GM18861 (cell line): ENCODE measurements at regions not wholly inside any gene's neighbourhood (a gene's known extent, or its start where the extent isn't known, plus 50 kb on each side); places are given as distances from the start of the nearest gene placed in this dataset.

ENCODE experiments used
- ATAC-seq: cut with Tn5 transposase; IDR thresholded peaks from one replicate; pipeline ENCODE4 v1.9.1; 2021; ENCODE audit not compliant: unreplicated experiment

DNA sequence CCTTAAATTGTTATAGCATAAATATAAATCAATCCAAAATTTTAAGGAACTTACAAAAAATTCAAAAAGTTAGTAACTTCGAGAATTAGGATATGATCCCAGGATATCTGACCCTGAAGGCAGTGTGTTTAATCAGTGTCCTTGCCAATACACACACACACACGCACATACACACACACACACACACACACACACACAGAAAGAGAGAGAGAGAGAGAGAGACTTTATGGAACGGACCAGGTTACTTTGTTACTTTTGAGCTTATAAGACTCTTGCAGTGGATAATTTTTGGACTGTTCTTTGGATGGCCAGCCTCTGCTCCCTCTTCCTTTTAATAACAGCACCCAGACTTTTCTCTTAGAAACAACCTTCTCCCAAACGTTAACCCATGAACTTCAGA is 322.9 kb downstream of the NFIB start:
- ATAC-seq, result no peak

- no peak for ATAC-seq
Observed at GRCh38 chr9:13990331-13990730, 323.6 kb downstream of the NFIB start.

DNA sequence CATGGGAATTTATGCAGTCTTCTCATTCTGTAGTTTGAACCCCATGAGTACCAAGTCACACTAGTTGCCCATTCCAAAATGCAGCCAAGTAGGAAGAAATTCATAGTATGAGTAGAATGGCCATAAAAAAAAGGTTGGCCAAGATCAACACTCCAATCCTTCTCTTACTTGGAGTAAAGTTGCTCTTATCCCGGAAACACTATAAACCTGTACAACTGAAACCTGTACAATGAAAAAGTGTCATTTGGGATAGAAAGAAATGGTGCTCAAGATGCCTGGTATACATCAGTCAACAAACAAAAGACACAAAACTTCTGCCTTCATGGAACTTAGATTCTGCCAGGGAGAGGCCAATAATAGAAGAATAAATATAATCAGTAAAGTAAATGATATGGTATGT is 325.0 kb downstream of the NFIB start:
- no peak for ATAC-seq

GRCh38 chr9:13983607-13984006 is 330.3 kb downstream of the NFIB start:
- ATAC-seq, result no peak

DNA sequence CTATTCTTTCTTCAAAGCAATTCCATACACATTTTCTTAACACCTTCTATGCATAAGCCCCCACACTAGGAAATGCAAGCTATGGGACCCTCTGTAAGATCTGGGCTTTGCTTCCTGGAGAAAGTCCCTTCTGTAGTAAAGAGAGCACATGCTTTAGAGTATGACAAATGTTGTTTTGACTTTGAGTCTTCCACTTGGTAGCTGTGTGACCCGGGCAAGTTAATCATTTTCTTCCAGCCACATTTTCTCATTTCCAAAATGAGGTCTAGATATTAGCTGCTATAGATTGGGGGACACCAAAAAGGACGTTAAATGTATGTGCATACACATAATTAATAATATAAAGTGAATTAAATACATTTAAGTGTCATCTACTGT is 334.0 kb downstream of the NFIB start:
- peak; percentile 69 for ATAC-seq

- no peak for ATAC-seq
Observed at GRCh38 chr9:13975611-13976290, 338.2 kb downstream of the NFIB start.

GRCh38 chr9:13974891-13975290 is 339.1 kb downstream of the NFIB start:
- ATAC-seq, result no peak

GRCh38 chr9:13971966-13972655 is 341.8 kb downstream of the NFIB start:
- ATAC-seq, result no peak

DNA sequence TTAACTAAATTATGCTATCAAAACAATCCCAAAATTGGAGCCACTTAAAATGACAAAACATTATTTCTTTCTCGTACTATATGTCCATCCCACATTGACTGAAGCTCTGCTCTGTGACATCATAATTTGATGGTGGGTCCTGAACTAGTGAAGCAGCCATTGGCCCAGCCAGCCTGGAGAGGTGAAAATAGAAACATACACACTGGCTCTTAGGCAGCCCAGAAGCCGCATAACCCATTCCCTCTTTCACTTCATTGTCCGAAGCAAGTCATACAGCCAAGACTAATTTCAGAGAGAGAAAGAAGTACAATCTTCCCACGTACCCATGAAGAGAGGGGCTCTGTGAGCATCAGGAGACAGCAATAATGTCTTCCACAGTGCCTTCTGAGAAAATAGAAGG is 342.5 kb downstream of the NFIB start:
- ATAC-seq, result no peak

GRCh38 chr9:13970426-13970825 is 343.5 kb downstream of the NFIB start:
- no peak for ATAC-seq

DNA sequence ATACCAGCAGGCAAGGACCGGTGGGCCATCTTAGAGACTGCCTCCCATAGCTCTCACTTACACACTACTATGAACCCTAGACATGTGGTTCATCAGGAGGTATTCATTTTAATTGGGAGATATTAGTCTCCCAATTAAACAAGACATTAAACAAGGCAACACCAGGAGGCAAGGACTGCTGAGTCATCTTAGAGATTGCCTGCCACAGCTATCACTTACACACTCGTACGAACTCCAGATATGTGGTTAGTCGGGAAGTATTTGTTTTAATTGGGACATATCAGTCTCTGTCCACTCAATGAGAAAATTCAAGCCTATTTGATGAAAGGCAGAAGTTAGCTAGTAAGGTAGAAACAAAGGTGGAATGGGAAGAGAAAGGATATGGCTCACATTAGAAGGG is 343.9 kb downstream of the NFIB start:
- no peak for ATAC-seq

GRCh38 chr9:13967438-13967837 is 346.5 kb downstream of the NFIB start:
- ATAC-seq, result no peak

DNA sequence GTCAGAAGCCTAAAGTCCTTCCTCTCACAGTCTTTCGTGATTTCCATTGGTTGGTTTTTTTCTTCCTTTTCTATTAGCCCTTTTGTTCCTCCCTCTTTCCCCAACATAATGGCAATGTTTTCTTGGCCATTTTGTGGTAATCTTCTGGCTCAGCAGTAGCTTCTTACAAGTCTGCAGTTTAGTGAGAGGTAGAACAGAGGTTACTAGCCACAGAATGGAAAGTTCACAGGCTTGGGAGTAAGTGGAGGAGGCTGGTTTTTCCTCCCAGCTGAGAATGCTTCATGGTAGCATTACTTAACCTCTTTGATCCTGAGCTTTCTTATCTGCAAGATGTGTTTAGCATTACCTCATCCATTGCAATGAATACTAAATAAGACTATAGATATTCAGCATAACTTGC is 346.9 kb downstream of the NFIB start:
- no peak for ATAC-seq

GRCh38 chr9:13963005-13963653 is 350.8 kb downstream of the NFIB start:
- no peak for ATAC-seq

GRCh38 chr9:13962006-13962405 is 351.9 kb downstream of the NFIB start:
- ATAC-seq, result no peak

GRCh38 chr9:13960011-13960765 is 353.8 kb downstream of the NFIB start:
- ATAC-seq, result no peak

GRCh38 chr9:13958672-13959071 is 355.3 kb downstream of the NFIB start:
- ATAC-seq, result no peak

DNA sequence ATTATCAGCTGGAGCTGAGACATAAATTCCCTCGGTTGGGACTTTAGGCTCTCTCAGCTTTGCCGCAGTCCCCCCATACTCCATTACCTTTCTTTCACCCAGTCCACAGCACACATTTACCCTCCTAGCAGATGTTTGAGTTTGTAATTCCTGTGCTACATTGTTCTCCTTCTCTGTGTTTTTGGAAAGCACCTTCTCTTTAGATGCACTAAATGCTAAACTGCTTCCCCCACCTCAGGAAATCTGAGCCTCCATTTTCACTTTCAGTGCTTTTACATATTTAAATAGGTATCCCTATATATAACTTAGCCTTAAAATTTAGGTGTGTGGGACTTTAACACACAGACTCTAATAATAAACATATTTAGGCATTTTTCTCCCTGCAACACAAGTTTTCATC is 356.9 kb downstream of the NFIB start:
- ATAC-seq, result no peak

- ATAC-seq, result no peak
Observed at GRCh38 chr9:13956107-13956506, 357.8 kb downstream of the NFIB start.

- no peak for ATAC-seq
Observed at GRCh38 chr9:13952906-13953305, 361.0 kb downstream of the NFIB start.

GRCh38 chr9:13948037-13948436 is 365.9 kb downstream of the NFIB start:
- no peak for ATAC-seq

- no peak for ATAC-seq
Observed at GRCh38 chr9:13943176-13943575, 370.8 kb downstream of the NFIB start.
